ENCODE measurements at regions not wholly inside any gene's neighbourhood (a gene's known extent, or its start where the extent isn't known, plus 50 kb on each side); places are given as distances from the start of the nearest gene placed in this dataset.

GRCh38 chr3:10762611-10763247, 53.3 kb upstream of the SLC6A11 start:
- TF ChIP-seq CTCF (IDR thresholded peaks at IDR 0.05) (no peak), EZH2 (IDR thresholded peaks at IDR 0.05) (no peak)
